Retina (tissue), 1 donor: ENCODE measurements at regions not wholly inside any gene's neighbourhood (a gene's known extent, or its start where the extent isn't known, plus 50 kb on each side); places are given as distances from the start of the nearest gene placed in this dataset.

ENCODE experiments used
- DNase-seq: peaks from one replicate; pipeline ENCODE4 v3.0.0-alpha.2; 2016

- no peak for DNase-seq
Observed at GRCh38 chr12:115204957-115205754, 521.2 kb upstream of the TBX3 start.

- DNase-seq: no peak
Observed at GRCh38 chr12:115203701-115204100, 519.7 kb upstream of the TBX3 start.

GRCh38 chr12:115201966-115202365 is 518.0 kb upstream of the TBX3 start:
- no peak for DNase-seq

GRCh38 chr12:115199831-115200230 is 515.9 kb upstream of the TBX3 start:
- no peak for DNase-seq

GRCh38 chr12:115194857-115195256 is 510.9 kb upstream of the TBX3 start:
- DNase-seq: no peak

- DNase-seq: no peak
Observed at GRCh38 chr12:115194448-115194847, 510.5 kb upstream of the TBX3 start.

GRCh38 chr12:115191342-115191741 is 507.4 kb upstream of the TBX3 start:
- DNase-seq: no peak

- DNase-seq: no peak
Observed at GRCh38 chr12:115190010-115190770, 506.2 kb upstream of the TBX3 start.

GRCh38 chr12:115185506-115185905 is 501.5 kb upstream of the TBX3 start:
- no peak for DNase-seq

GRCh38 chr12:115183752-115184151 is 499.8 kb upstream of the TBX3 start:
- no peak for DNase-seq

- no peak for DNase-seq
Observed at GRCh38 chr12:115177899-115178298, 493.9 kb upstream of the TBX3 start.

GRCh38 chr12:115176741-115177400 is 492.9 kb upstream of the TBX3 start:
- no peak for DNase-seq

- DNase-seq: peak; percentile 59
Observed at GRCh38 chr12:115174920-115175319, 490.9 kb upstream of the TBX3 start.

- DNase-seq: no peak
Observed at GRCh38 chr12:115172521-115172920, 488.5 kb upstream of the TBX3 start.

GRCh38 chr12:115169981-115170380 is 486.0 kb upstream of the TBX3 start:
- DNase-seq: no peak

- no peak for DNase-seq
Observed at GRCh38 chr12:115166698-115167315, 482.8 kb upstream of the TBX3 start.

- no peak for DNase-seq
Observed at GRCh38 chr12:115163710-115164109, 479.7 kb upstream of the TBX3 start.

GRCh38 chr12:115160271-115161128 is 476.5 kb upstream of the TBX3 start:
- no peak for DNase-seq

GRCh38 chr12:115158816-115159215 is 474.8 kb upstream of the TBX3 start:
- DNase-seq: no peak

- DNase-seq: no peak
Observed at GRCh38 chr12:115155665-115156645, 472.0 kb upstream of the TBX3 start.
